ENCODE measurements at regions not wholly inside any gene's neighbourhood (a gene's known extent, or its start where the extent isn't known, plus 50 kb on each side); places are given as distances from the start of the nearest gene placed in this dataset.

DNA sequence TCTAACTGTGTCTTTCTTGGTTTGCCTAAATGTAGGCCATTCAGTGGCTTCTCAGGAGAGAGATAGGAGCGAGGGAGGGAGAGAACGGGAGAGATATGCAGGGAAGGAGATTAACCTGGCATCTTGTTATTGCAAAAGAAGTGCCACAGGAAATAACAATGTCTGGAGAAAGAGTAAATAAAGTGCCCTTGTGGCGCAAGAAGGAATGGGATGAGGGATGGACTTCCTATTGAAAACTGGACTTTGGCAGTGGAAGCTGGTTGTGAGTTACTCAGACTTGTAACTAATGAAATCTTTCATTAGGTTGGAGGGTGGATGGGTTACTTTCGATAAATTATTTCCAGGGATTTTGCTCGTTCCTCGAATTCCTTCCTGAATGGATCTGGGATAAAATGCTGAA is 136.1 kb downstream of the LACC1 start:
- H3K36me3 ChIP-seq = no peaks in the 10 kb centered on the region
- TF ChIP-seq EP300 (IDR thresholded peaks at IDR 0.05) = no peak
- TF ChIP-seq POLR2AphosphoS5 (IDR thresholded peaks at IDR 0.05) = no peak
- TF ChIP-seq, protein P1, sequence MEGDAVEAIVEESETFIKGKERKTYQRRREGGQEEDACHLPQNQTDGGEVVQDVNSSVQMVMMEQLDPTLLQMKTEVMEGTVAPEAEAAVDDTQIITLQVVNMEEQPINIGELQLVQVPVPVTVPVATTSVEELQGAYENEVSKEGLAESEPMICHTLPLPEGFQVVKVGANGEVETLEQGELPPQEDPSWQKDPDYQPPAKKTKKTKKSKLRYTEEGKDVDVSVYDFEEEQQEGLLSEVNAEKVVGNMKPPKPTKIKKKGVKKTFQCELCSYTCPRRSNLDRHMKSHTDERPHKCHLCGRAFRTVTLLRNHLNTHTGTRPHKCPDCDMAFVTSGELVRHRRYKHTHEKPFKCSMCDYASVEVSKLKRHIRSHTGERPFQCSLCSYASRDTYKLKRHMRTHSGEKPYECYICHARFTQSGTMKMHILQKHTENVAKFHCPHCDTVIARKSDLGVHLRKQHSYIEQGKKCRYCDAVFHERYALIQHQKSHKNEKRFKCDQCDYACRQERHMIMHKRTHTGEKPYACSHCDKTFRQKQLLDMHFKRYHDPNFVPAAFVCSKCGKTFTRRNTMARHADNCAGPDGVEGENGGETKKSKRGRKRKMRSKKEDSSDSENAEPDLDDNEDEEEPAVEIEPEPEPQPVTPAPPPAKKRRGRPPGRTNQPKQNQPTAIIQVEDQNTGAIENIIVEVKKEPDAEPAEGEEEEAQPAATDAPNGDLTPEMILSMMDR (IDR thresholded peaks at IDR 0.05) = no peak
- no peak for TF ChIP-seq POLR2A (IDR thresholded peaks at IDR 0.05)
- H3K4me1 ChIP-seq = peaks cover 0 to 18% (median 12%) of the 10 kb centered on the region in 4 donors
- no peak overlapping the region for H3K27ac ChIP-seq
- no peak overlapping the region for H3K4me3 ChIP-seq
- intact Hi-C loops (cut with DNase I) = no loop called here
- H3K9me3 ChIP-seq = no peaks in the 10 kb centered on the region
- WGBS, 2 donors = 90 to 94% methylated on average over 6 of the region's 6 CpGs
- H3K27me3 ChIP-seq = no peaks in the 10 kb centered on the region
- DNase-seq = no peak

DNA sequence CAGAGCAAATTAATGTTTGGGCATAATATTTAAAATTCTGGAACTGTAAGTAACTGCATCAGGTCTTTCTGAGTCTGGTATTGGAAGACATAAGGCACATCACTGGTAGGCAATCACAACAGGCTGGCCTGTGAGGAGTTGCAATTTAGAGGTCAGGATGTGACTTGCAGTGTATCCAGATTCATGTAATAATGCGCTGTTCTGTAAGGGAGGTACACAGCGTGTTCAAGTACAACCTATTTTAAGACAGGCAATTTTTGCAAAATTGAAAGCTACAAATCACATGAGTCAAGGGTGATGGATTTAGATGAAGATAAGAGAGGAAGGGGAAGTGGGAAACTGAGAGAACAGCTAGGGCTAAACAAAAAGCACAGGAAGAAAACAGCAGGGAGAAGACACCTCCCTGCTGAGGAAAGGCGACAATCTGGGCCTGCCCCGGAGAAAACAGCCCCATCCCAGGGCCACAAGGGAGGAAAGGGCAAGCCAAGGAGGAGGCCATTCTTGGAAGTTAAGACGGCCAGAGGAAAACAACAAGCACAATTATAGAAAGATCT is 138.1 kb downstream of the LACC1 start:
- H3K36me3 ChIP-seq = no peaks in the 10 kb centered on the region
- intact Hi-C loops (cut with DNase I) = no loop called here
- no peak overlapping the region for H3K27ac ChIP-seq
- H3K4me1 ChIP-seq = peaks cover 0 to 17% (median 12%) of the 10 kb centered on the region in 4 donors
- no peak for DNase-seq
- WGBS, 2 donors = 60 to 91% methylated on average over 5 of the region's 5 CpGs
- no peak for TF ChIP-seq EP300 (IDR thresholded peaks at IDR 0.05)
- TF ChIP-seq, protein P1 (IDR thresholded peaks at IDR 0.05) = no peak
- no peak for TF ChIP-seq POLR2AphosphoS5 (IDR thresholded peaks at IDR 0.05)
- TF ChIP-seq POLR2A (IDR thresholded peaks at IDR 0.05) = no peak
- H3K27me3 ChIP-seq = no peaks in the 10 kb centered on the region
- no peak overlapping the region for H3K4me3 ChIP-seq
- H3K9me3 ChIP-seq = no peaks in the 10 kb centered on the region

DNA sequence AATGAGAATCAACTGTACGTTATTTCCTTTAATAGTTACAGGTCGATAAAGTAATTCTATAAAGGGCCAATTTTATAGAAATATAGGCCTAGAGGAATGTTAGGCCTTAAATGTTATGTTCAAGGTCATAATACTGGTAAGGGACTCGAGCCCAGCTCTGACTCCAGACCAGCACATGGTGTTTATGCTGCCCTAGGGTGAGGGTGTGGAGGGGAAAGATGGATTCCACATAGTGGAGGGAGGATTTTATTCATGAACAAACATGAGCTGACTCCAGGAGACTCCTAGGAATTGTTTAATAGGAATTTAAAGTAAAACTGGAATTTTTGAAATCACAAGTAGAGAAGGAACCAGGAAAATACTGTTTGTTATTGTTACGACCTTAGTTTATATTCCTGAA is 139.9 kb downstream of the LACC1 start:
- Histone ChIP-seq H3K36me3 (no peaks in the 10 kb centered on the region), H3K4me1 (no peaks in the 10 kb centered on the region), H3K27me3 (no peaks in the 10 kb centered on the region), H3K27ac (no peak overlapping the region), H3K9me3 (no peaks in the 10 kb centered on the region), H3K4me3 (no peak overlapping the region)
- TF ChIP-seq POLR2AphosphoS5 (IDR thresholded peaks at IDR 0.05) = no peak
- TF ChIP-seq, protein P1 (IDR thresholded peaks at IDR 0.05) = no peak
- TF ChIP-seq POLR2A (IDR thresholded peaks at IDR 0.05) = no peak
- no peak for TF ChIP-seq EP300 (IDR thresholded peaks at IDR 0.05)
- 87 to 88% methylated on average over 4 of the region's 4 CpGs for WGBS, 2 donors
- no peak for DNase-seq
- intact Hi-C loops (cut with DNase I) = no loop called here

DNA sequence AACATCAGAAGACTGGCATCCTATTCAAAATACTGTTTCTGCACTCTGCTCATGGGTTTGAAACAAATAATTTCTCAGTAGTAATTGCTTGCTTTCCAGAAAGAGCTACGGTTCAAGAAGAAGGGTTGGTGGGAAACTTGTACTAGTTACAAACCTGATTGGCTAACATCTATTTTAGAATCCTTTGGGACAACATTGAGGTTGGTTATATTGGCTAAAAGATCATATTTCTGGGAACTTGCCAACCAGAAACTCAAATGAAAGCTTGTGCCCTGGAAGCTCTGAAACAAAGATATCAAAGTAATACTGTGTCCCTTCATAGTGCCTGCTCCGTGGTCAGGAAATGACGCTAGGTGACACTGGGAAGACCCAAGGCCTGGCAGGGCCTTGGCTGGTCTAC is 141.7 kb downstream of the LACC1 start:
- no peaks in the 10 kb centered on the region for H3K4me1 ChIP-seq
- H3K36me3 ChIP-seq = no peaks in the 10 kb centered on the region
- H3K4me3 ChIP-seq = no peak overlapping the region
- H3K9me3 ChIP-seq = no peaks in the 10 kb centered on the region
- DNase-seq = no peak
- 63 to 71% methylated on average over 3 of the region's 3 CpGs for whole genome bisulfite sequencing, 2 donors
- intact Hi-C loops (cut with DNase I) = no loop called here
- TF ChIP-seq, protein P1 (IDR thresholded peaks at IDR 0.05) = no peak
- TF ChIP-seq EP300 (IDR thresholded peaks at IDR 0.05) (no peak), POLR2A (IDR thresholded peaks at IDR 0.05) (no peak), POLR2AphosphoS5 (IDR thresholded peaks at IDR 0.05) (no peak)
- no peaks in the 10 kb centered on the region for H3K27me3 ChIP-seq
- no peak overlapping the region for H3K27ac ChIP-seq

DNA sequence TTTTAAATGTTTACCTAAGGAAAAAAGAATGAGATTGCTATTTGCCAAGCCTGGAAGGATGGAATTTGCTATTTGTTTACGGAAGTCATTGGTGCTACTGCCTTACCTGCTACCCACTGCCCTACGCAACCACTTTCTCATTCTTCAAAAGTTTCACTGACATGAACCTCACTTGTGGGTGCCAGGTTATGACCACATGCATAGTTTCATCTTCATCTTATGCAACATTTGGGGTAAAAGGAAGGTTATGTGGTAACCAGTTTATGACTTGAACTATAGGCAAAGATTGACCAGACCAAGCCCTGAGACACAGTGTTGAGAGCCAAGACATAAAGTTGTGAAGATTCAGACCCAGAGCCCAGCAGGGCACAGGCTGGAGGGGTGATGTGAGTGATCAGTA is 142.5 kb downstream of the LACC1 start:
- 94 to 97% methylated on average over 2 of the region's 2 CpGs for WGBS, 2 donors
- H3K4me1 ChIP-seq = no peaks in the 10 kb centered on the region
- no peak overlapping the region for H3K27ac ChIP-seq
- no peak overlapping the region for H3K4me3 ChIP-seq
- H3K27me3 ChIP-seq = no peaks in the 10 kb centered on the region
- intact Hi-C loops (cut with DNase I) = no loop called here
- TF ChIP-seq POLR2AphosphoS5 (IDR thresholded peaks at IDR 0.05) = no peak
- TF ChIP-seq, protein P1 (IDR thresholded peaks at IDR 0.05) = no peak
- no peak for TF ChIP-seq POLR2A (IDR thresholded peaks at IDR 0.05)
- TF ChIP-seq EP300 (IDR thresholded peaks at IDR 0.05) = no peak
- DNase-seq = no peak
- no peaks in the 10 kb centered on the region for H3K36me3 ChIP-seq
- no peaks in the 10 kb centered on the region for H3K9me3 ChIP-seq

Data from sigmoid colon (tissue), 6 donors.